DND-41 (cell line): ENCODE measurements at regions not wholly inside any gene's neighbourhood (a gene's known extent, or its start where the extent isn't known, plus 50 kb on each side); places are given as distances from the start of the nearest gene placed in this dataset.

Experiments
- EZH2 ChIP-seq: IDR thresholded peaks from 3 replicates; pipeline ENCODE4 v1.6.1; 2012; ENCODE audit warnings: borderline replicate concordance, low read depth, mild to moderate bottlenecking, moderate library complexity, low read length, inconsistent platforms; ENCODE audit not compliant: severe bottlenecking
- TF ChIP-seq, protein P1 (sequence below): IDR thresholded peaks from 2 replicates; pipeline ENCODE4 v1.5.1; 2012; ENCODE audit warnings: borderline replicate concordance, low read length, moderate library complexity, mild to moderate bottlenecking; ENCODE audit not compliant: poor library complexity, severe bottlenecking; ENCODE audit errors: extremely low read depth

DNA sequence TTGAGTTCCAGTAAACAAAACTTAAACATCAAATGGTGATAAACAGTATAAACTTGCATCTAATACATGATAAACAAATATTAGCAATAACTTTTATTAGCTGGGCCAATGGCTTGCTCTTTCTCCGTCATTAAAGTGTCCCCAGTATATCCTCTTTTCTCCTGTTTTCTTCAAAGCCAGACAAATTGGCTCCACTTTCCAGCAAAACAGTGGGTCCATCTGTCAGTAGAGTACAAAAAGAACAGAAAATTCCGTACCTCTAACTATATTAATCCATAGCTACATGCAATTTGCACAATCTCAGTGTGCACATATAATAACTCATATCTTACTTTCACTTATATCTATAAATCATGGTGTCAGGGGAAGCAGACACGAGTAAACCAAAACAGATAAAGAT lies 678.0 kb upstream of the SPRY2 start:
- TF ChIP-seq, protein P1, sequence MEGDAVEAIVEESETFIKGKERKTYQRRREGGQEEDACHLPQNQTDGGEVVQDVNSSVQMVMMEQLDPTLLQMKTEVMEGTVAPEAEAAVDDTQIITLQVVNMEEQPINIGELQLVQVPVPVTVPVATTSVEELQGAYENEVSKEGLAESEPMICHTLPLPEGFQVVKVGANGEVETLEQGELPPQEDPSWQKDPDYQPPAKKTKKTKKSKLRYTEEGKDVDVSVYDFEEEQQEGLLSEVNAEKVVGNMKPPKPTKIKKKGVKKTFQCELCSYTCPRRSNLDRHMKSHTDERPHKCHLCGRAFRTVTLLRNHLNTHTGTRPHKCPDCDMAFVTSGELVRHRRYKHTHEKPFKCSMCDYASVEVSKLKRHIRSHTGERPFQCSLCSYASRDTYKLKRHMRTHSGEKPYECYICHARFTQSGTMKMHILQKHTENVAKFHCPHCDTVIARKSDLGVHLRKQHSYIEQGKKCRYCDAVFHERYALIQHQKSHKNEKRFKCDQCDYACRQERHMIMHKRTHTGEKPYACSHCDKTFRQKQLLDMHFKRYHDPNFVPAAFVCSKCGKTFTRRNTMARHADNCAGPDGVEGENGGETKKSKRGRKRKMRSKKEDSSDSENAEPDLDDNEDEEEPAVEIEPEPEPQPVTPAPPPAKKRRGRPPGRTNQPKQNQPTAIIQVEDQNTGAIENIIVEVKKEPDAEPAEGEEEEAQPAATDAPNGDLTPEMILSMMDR: no peak
- no peak for TF ChIP-seq EZH2
